DMS53 (cell line): ENCODE measurements at regions not wholly inside any gene's neighbourhood (a gene's known extent, or its start where the extent isn't known, plus 50 kb on each side); places are given as distances from the start of the nearest gene placed in this dataset.
A peak's percentile ranks its signal among the peaks of the same experiment; 100 is the strongest.
"Not testable (repeated sequence)": the region's sequence is repeated elsewhere in the genome, so short reads cannot be mapped to it uniquely, and the experiment has no call there.

Experiments
- DNase-seq: peaks from one replicate; lab custom pipeline; 2025; lab: John Stamatoyannopoulos, UW

DNA sequence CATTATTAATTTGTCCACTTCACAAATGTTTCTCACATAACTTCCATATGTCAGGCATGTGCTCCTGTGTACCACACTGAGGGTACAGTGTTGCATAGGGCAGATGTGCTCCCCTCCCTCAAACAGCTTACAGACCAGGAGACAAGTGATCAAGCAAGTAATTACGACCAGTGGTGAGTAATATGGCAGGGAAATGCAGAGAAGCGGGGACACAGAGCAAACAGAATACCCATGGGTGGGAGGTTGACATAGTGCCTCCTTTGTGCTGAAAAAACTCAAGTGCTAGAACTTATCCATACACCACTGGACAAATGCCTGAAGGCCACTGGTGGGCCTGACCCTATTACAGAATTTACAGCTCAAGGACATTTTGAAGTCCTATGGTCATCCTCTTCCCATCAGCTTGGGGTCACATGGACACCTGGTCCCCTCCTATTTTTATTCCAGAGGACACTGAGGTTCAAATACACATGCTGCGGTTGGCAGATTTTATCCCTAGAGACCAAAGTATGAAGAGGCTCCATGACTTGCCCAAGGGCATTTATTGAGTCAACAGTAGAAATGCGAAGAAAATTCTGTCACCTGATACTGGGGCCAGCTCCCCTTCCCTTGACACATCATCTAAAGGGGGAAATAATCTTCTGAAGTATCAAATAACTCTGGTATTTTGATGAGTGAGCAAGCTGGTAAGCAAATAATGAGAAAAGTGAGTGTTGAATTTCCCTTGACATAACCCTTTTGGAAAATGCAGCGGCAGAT is 116.6 kb downstream of the QRSL1 start:
- peak; percentile 82 for DNase-seq

DNA sequence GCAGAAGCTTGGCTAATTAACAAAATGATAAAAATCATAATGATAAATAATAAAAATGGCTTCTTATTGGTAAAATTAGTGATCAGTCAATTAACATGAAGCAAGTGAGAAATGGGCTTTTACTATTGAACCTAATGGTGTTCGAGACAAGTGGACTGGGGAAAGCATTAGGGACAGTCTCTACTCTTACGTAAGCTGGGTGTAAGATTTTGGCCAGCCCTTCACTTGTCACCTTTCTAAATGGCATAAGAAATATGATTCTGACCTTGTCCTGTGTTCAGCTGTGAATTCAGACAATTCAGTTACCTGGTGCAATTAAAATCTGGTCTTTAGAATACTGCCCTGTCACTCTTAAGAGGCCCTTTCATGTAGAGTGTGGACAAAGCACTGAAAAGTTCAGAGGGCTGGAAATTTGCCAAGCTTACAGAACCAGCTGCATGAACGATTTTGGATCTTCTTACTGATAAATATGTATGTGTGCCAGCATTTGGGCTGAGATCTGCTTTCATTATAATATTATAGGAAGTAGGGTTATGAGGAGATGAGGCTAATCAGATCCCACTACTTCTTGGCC is 115.9 kb downstream of the QRSL1 start:
- DNase-seq, result peak; percentile 74

DNA sequence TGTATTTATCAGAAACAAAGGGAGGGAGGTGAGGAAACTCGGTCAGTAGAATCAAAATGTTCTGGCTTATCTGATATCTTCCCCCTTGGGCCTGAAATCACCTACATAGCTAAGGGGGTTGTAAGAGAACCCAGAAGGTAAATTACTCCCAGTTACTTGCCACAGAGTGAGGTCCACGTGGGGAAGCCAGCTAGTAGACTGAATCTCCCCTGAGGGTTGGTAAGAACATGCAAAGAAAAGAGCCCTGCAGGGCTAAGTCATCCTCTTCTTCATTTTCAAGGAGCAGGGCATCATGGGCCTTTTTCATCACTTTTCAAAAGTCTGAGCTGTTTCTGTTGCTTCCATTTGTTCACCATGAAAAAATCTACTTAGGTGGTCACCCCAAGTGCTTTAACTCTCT is 115.4 kb downstream of the QRSL1 start:
- no peak for DNase-seq

DNA sequence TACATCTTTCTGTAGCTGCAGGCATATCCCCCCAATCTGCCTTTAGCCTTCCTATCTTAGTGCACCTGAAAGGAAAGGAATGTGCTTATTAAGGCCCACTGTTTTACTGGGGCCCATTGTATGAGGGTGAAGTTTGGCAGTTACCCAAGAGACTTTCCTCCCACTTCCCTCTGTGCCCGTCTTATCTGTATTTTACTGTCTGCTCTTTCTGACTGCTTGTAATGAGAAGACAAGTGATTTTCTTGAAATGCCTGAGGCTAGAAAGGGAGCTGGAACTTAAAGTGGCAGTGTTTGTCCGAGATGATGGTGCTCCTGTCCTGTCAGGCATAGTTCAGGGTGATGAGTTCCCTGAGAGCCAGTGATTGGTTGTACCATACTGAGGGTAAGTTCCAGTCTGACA is 114.7 kb downstream of the QRSL1 start:
- DNase-seq, result not testable (repeated sequence)

DNA sequence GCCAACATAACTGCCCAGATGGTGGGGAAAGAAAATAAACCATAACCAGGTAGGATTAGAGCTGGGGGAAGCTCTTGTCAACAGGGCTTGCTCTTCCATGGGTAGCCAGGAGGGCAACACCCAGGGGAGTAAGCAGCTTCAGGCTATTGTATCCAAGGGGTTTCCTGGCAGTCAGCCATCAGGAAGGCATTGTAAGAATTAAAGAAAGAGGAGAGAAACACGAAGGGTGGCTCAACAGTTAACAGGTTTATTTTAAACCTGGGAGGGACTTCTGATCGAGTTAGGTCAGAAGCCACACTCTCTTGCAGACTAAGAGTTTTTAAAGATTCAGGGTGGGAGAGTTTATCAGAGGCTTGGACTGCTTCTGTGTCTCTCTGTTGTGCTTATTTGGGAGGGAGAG is 114.2 kb downstream of the QRSL1 start:
- DNase-seq, result no peak

DNA sequence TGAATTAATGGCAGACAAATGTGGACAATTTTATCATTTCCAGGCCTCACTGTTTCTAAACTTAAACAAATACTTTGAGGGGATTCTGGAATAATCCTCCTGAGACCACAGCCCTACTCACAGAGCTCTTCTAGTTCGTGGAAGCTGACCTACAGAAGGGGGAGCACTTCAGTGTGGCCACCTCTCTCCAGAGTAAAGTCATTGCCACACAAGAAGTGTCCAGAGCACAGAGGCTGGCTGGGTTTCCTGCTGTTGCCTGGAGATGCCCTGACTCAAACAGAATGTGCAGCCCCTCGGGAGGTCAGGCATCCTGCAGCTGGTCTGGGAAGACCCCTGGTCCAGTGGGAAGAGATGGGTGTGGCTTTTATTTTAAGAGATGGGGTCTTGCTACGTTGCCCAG is 110.9 kb downstream of the QRSL1 start:
- no peak for DNase-seq

DNA sequence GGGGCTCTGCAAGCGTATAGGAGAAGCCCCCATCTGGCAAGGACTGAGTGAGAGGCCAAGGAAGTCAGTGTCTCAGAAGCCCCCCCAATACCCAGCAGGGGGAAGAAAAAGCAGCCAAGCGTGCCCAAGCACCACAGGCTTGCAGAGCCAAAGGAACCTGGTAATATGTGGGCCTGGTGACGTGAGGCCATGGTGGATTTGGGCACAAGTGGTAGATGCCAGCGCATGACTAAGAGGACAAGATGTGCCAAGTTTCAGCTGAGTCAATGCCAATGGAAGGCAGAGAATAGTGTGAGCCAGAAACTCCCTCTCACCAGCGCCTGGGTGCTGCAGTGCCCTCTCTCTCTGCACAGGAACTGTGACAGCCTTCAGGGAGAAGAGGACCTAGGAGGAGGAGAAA is 110.0 kb downstream of the QRSL1 start:
- no peak for DNase-seq

DNA sequence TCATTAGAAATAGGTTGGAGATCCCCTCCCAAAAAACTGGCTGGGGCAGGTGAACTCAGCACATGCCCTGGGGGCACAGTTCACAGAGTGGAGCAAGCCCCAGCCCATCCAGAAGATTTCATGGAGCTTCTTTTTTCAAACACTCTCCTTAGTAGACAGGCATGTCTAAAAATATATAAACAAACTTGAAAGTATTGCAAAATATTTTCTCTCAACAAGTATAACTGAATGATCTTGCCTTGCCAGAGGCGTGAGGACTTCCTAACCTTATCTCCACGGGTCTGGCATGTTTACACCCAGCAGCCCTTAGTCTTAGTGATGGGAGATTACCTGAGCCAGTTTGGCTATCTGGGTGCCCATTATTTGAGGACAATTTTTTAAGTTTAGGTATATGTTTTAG is 107.1 kb downstream of the QRSL1 start:
- no peak for DNase-seq

DNA sequence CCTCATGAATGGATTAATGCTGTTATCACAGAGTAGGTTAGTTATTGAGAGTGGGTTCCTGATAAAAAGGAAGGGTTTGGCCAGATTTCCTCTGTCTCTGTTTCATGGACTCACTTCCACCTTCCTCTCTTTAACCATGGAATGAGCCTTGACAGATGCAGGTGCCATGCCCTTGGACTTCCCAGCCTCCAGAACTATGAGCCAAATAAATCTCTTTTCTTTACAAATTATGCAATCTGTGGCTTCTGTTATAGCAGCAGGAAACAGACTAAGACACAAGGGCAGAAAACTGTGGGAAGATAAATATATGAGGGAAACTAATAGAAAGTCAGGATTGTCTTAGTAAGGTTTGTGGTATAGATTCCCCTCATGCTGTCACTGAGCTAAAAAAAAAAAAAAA is 106.5 kb downstream of the QRSL1 start:
- no peak for DNase-seq

DNA sequence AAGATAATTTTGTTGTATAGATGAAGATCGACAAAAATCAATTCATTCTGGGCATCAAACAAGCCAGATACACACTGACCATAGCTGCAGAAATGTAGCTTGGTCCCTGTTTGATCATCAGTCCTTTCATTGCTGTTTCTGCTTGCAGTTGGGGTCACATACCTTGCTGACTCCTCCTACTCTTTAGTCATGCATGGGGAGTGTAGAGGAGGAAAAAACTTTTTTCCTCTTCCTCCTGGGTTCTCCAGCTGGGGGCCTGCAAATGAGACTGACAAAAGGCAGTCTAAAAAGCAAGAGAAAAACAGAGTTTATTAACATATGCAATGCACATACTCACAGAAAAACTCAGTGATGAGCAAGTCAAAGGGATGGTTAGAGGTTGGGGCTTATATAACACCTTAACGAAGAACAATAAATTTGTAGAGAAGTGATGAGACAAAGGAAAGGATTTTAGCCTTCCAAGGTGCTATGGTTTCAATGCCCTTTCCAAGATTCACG is 105.8 kb downstream of the QRSL1 start:
- DNase-seq, result no peak

DNA sequence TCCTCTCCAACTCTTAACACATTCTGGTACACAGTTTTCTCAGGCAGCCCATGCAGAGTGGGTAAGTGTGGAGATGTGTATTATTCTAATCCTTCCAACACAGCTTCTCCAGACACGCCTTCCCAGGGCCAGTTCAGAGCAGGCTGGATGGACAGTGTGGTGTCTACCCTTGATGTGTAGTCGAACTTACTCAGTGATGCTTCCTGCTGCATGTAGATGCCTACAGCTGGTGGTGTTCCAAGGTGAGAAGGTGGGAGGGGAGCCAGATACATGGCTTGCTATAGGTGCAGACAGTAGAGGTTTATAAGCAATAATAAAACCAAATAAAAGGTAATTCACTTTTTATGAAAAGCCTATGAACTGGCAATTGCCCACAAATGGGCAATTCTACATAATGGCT is 104.0 kb downstream of the QRSL1 start:
- no peak for DNase-seq

DNA sequence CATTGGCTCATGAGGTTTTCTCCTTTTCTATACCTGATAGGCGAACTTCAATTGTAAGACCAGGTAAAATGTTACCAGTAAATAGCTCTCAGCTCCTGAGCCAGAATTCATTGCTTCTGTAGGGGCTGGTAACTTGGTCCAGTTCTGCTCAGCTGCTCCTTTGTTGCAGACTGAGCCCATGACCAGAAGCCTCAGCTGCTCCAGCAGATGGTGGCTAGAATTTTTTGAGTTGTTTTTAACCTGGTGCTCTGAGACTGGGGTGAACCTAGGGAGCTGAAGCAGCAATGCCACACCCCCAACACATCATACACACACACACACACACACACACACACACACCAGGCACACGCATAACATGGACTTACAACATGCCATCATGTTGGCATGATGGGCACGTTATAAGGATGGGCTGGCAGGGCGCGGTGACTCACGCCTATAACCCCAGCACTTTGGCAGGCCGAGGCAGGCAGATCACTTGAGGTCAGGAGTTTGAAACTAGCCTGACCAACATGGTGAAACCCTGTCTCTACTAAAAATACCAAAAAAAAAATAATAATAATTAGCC is 103.1 kb downstream of the QRSL1 start:
- no peak for DNase-seq

DNA sequence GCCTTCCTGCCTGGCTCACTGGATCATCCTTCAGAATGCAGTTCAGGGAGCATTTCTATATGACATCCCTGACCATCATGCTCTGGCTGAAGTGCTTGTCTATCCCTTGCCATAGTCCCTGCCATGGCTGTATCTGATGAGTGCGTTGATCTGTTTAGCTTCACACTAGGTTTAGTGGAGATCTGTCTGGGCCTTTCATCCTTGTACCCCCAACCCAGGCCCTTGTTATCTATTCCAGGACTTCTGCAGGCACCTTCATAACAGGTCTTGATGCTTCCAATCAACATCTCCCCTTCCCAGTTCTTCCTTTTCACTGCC is 102.4 kb downstream of the QRSL1 start:
- DNase-seq, result no peak

DNA sequence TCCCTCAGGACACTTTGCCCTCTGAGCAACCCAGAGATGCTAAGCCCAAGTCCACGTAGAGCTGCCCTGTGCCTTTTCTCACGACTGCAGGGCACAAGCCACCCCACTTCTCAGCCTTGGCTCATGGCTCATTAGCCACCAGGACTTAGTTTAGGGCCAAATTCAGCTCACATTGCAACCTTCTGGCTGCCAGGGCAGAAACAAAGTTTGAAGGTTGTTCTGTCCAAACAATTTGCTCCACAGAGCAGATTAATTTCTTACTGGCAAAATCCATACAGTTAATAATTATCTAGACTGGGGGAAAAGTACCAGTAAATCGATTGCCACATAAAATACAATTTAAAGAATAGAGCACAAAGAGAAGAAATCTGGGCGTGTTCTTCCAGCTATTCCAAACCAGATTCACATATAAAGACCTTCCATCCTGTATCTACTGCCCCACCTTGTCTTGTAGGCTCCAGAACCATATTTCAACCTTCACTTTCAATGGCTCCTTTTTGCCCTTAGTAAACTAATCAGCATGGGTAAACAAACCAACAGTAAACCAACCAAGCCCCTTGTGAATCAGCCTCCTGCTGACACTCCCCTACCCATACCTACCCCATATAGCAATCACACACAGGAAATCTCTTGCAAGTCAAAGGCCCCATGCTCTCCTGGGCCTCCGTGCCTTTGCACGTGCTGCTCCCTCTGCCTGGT is 101.9 kb downstream of the QRSL1 start:
- DNase-seq, result no peak

DNA sequence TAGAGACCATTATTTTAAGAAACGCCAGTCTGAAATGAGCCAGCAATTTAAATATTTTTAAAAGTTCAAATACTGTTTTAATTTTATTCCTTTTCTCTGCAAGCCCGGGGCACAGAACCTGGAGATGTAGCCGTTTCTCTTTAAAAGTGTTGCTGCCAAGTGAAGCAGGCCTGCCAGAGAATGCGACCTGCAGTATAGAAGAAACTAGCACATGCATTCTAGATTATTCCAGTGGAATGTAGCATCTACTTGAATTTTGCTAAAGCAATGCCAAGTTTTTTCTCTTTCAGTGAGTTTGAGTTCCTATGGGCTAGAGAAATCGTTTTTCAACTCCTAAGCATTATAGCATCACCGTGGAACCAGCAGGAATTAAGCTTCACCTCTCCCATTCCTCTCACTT is 101.3 kb downstream of the QRSL1 start:
- no peak for DNase-seq

DNA sequence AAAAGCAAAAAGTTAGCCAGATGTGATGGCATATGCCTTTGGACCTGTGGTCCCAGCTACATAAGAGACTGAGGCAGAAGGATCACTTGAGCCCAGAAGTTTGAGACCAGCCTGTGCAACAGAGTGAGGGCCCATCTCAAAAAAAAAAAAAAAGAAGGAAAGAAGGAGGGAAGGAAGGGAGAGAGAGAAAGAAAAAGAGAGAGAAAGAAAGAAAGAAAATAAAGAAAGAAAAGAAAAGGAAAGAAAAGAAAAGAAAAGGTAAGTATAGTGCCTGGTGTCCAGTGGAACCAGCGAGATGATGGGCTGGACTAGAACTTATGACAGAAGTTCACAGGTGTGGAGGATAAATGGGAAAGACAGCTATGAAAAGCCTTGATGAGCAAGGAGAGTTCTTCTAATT is 100.9 kb downstream of the QRSL1 start:
- DNase-seq, result no peak

DNA sequence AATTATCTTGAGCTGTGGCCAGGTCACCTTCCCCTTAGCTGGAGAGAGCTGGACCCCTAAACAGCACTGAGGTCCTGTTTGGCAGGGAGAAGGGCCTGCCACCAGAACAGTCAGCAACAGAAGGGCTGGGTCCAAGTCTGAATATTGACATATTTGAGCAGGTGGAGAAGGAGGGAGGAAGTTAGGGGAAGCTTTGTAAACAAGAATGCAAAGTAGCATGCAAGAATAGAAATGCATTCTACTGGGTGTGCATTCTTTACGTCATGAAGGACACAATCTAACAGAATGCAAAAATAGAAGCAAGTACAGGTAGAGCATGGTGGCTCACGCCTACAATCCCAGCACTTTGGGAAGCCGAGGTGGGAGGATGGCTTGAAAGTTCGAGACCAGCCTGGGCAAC is 100.5 kb downstream of the QRSL1 start:
- no peak for DNase-seq

DNA sequence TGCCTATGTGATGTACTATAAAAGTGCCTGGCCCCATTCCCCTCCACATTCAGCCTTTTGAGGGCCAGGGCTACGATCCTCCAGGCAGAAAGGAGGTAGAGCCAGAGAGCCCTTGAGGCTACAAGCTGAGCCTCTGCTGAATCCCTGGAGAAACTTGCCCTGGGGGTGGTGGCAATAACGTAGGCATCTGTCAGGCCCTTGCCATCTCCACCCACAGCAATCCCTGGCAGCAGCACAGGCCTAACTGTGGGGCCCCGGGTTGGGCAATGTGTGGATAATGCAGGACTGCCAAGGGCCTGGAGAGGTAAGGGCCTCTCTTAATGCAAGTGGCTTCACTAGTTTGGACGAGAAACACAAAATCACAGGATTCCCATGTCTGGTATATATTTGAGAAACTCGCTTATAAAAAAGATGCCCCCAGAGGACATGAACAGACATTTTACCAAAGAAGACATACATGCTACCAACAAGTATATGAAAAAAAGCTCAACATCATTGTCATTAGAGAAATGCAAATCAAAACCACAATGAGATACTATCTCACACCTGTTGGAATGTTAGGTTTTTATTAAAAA is 99.0 kb downstream of the QRSL1 start:
- no peak for DNase-seq

DNA sequence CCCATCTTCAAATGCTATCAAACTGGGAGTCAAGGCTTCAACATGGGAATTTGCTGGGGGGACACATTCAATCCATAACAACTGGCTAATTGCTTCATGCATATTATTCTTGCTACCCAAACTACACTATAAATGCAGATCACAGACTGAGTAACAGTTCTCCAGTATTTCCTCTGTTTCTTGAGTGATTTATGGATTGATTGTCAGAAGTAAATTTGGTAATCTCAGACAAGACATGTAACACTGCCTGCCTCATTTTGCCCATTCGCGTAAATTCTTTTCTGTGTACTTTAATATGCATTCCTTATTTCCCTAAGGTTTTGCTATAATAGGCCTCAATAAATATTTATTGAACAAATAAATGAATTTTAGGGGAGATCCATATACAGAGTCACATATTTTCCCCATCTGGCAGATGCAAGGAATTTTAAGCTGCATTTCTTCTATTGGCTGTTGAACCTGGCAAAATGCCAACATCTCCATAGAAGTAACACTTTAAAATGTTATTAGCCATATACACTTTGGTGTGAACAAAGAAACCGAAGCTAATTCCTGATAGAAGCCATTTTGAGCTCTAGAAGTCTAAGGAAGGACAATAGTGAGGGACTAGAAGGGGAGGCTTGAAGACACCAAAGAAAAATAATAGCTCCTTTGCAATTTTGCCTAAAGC is 98.2 kb downstream of the QRSL1 start:
- DNase-seq, result no peak

DNA sequence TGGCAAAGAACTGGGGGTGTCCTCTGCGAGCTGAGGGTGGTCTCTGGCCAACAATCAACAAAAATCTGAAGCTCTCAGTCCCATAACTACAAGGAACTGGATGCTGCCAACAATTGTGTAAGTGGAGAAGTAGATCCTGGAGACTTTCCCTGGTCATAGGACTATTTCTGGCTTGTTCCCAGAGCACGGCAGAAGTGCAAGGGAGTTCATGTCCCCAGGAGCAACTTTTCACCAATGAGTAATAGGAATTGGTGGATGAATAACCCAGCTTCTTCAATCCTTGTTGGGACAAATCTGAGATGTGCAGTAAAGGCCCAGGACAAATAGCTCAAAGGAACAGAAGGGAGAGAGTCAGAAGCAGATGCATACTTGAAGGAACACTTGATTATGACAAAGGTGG is 95.5 kb downstream of the QRSL1 start:
- no peak for DNase-seq

DNA sequence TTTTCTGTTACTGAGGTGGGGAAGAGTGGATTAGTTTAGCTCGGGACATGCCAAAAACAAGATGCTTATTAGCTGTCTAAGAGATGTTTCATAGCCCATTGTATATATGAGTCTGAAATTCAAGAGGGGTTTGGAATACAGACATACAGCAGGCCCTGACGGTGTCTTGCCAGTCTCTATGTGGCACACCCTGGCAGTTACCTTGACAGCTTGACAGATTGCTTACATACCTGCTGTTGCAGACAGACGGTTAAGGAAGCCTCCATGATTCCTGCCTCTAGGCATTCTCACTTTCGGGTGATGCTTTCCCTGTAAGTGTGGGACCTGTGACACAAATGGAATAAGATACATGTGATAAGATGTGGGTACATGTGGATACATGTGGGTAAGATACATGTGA is 95.0 kb downstream of the QRSL1 start:
- no peak for DNase-seq

DNA sequence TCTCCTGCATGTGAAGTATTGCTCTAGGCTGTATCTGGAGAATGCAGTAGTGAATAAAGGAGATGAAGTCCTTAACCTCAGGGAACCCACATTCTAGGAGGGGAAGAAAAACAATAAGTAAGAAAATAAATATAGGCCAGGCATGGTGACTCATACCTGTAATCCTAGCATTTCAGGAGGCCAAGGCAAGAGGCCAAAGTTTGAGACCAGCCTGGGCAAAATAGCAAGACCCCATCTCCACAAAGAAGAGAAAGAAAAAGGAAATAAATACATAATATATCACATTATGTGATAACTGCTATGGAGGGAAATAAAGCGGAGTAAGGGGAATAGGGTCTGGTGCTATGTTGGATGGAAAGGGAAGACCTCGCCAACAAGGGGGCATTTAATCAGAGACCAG is 94.0 kb downstream of the QRSL1 start:
- DNase-seq, result not testable (repeated sequence)
